ENCODE measurements at regions not wholly inside any gene's neighbourhood (a gene's known extent, or its start where the extent isn't known, plus 50 kb on each side); places are given as distances from the start of the nearest gene placed in this dataset.

DNA sequence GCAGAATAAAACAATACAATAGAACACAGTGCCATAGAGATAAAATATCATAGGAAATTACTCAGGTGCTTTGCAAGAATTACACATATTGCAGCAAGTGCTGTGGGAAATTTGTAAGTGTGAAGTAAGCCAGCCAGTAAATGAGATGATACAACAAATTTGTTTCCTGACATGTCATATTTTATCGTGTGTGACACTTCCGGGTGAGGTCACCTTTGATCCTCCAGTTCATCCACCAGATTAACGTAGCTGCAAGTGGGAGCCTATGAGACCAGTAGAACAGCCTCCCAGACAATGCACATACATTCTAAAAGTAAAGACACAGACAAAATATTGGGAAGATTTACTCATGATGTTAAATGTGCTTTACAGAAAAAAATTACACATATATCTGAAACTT is 72.2 kb downstream of the PRDM9 start:
- no peak overlapping the region for H3K27ac ChIP-seq (ENCODE audit: low read depth, low read length)
- H3K27me3 ChIP-seq (ENCODE audit: control insufficient read depth in 3 of 3, insufficient read depth in 3 of 3, low read length in 3 of 3): no peaks in the 10 kb centered on the region
- no peak overlapping the region for H3K9ac ChIP-seq (ENCODE audit: low read depth in 1 of 3, low read length in 3 of 3)
- no peaks in the 10 kb centered on the region for H3K36me3 ChIP-seq (ENCODE audit: control insufficient read depth in 3 of 3, insufficient read depth in 3 of 3, low read length in 3 of 3)
- H3K4me1 ChIP-seq (ENCODE audit: control insufficient read depth in 3 of 3, insufficient read depth in 3 of 3, low read length in 3 of 3): no peaks in the 10 kb centered on the region
- H3K9me3 ChIP-seq (ENCODE audit: control insufficient read depth in 3 of 3, low read length in 3 of 3): no peaks in the 10 kb centered on the region
- H3K4me3 ChIP-seq (ENCODE audit: low read length in 3 of 3): no peak overlapping the region

DNA sequence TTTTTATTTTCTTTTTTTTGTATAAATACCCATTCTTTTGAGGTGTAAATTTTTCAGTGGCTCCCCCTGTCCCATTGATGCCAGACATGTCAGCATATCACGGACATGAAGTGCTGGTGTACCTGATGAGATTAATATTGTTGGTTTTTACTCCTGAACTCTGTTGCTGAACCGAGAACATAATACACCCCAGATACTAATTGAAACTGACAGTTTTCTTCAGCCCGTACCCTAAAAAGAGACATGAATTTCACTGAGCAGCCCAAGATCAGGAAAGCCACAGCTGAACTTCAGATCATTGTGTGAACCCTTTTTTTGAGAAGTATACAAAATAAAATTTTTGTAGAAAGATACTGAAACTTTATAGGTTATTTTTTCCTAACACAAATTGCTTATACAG is 75.7 kb downstream of the PRDM9 start:
- Histone ChIP-seq H3K4me1 (ENCODE audit: control insufficient read depth in 3 of 3, insufficient read depth in 3 of 3, low read length in 3 of 3) (no peaks in the 10 kb centered on the region), H3K27me3 (ENCODE audit: control insufficient read depth in 3 of 3, insufficient read depth in 3 of 3, low read length in 3 of 3) (no peaks in the 10 kb centered on the region), H3K4me3 (ENCODE audit: low read length in 3 of 3) (no peak overlapping the region), H3K9ac (ENCODE audit: low read depth in 1 of 3, low read length in 3 of 3) (no peak overlapping the region), H3K9me3 (ENCODE audit: control insufficient read depth in 3 of 3, low read length in 3 of 3) (no peaks in the 10 kb centered on the region), H3K36me3 (ENCODE audit: control insufficient read depth in 3 of 3, insufficient read depth in 3 of 3, low read length in 3 of 3) (no peaks in the 10 kb centered on the region), H3K27ac (ENCODE audit: low read depth, low read length) (no peak overlapping the region)

DNA sequence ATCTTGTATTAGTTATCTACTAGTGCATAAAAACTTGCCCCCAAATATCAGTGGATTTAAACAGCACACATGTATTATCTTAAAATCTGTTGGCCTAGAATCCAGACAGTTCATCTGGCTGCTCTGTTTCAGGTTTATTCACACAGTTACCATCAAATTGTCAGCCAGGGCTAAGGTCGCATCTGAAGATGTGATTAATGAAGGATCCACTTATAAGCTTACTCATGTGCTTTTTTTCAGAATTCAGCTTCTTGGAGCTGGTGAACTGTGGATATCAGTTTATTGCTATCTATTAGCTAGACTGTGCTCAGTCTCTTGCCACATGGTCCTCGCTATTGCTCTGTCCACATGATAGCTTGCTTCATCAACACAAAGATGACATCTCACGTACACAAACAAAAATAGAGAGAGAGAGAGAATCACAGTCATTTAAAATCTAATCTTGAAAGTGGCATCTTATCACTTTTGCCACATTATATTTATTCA is 81.5 kb downstream of the PRDM9 start:
- H3K27ac ChIP-seq (ENCODE audit: low read depth, low read length): no peak overlapping the region
- no peaks in the 10 kb centered on the region for H3K36me3 ChIP-seq (ENCODE audit: control insufficient read depth in 3 of 3, insufficient read depth in 3 of 3, low read length in 3 of 3)
- no peak overlapping the region for H3K4me3 ChIP-seq (ENCODE audit: low read length in 3 of 3)
- no peaks in the 10 kb centered on the region for H3K4me1 ChIP-seq (ENCODE audit: control insufficient read depth in 3 of 3, insufficient read depth in 3 of 3, low read length in 3 of 3)
- H3K9me3 ChIP-seq (ENCODE audit: control insufficient read depth in 3 of 3, low read length in 3 of 3): no peaks in the 10 kb centered on the region
- no peak overlapping the region for H3K9ac ChIP-seq (ENCODE audit: low read depth in 1 of 3, low read length in 3 of 3)
- H3K27me3 ChIP-seq (ENCODE audit: control insufficient read depth in 3 of 3, insufficient read depth in 3 of 3, low read length in 3 of 3): no peaks in the 10 kb centered on the region

DNA sequence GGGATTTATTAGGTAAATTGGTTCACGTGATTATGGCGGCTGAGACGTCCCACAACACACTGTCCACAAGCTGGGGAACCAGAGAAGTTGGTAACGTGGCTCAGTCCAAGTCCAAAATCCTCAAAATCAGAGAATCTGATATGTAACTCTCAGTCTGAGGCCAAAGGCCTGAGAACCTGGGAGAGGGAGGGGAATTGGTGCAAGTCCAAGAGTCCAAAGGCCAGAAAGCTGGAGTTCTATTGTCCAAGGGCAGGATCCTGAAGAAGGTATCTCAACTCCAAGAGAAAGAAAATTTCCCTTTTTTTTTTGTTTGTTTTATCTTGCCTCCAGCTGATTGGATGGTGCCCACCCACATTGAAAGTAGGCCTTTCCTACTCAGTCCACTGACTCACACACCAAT is 83.8 kb downstream of the PRDM9 start:
- Histone ChIP-seq H3K4me1 (ENCODE audit: control insufficient read depth in 3 of 3, insufficient read depth in 3 of 3, low read length in 3 of 3) (no peaks in the 10 kb centered on the region), H3K36me3 (ENCODE audit: control insufficient read depth in 3 of 3, insufficient read depth in 3 of 3, low read length in 3 of 3) (no peaks in the 10 kb centered on the region), H3K4me3 (ENCODE audit: low read length in 3 of 3) (no peak overlapping the region), H3K9me3 (ENCODE audit: control insufficient read depth in 3 of 3, low read length in 3 of 3) (no peaks in the 10 kb centered on the region), H3K9ac (ENCODE audit: low read depth in 1 of 3, low read length in 3 of 3) (no peak overlapping the region), H3K27me3 (ENCODE audit: control insufficient read depth in 3 of 3, insufficient read depth in 3 of 3, low read length in 3 of 3) (no peaks in the 10 kb centered on the region), H3K27ac (ENCODE audit: low read depth, low read length) (no peak overlapping the region)

DNA sequence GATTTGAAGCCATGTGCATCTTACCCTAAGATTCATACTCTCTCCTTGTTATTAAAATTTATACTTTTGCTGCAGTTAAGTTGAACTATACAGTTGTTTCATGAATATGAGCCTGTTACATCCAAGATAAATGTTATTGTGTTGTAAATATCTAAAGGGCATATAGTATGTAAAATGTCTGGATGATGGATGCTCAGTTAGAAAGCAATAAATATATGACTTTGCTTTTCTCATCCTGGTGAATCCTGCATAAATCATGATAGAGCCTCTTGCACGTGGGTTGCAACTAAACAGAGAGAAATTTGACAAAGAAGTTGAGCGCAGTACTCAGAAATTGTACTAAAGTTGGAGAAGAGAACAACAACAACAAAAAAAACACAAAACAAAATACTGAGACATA is 99.5 kb downstream of the PRDM9 start:
- Histone ChIP-seq H3K9me3 (ENCODE audit: control insufficient read depth in 3 of 3, low read length in 3 of 3) (no peaks in the 10 kb centered on the region), H3K36me3 (ENCODE audit: control insufficient read depth in 3 of 3, insufficient read depth in 3 of 3, low read length in 3 of 3) (no peaks in the 10 kb centered on the region), H3K4me3 (ENCODE audit: low read length in 3 of 3) (no peak overlapping the region), H3K4me1 (ENCODE audit: control insufficient read depth in 3 of 3, insufficient read depth in 3 of 3, low read length in 3 of 3) (no peaks in the 10 kb centered on the region), H3K9ac (ENCODE audit: low read depth in 1 of 3, low read length in 3 of 3) (no peak overlapping the region), H3K27me3 (ENCODE audit: control insufficient read depth in 3 of 3, insufficient read depth in 3 of 3, low read length in 3 of 3) (no peaks in the 10 kb centered on the region), H3K27ac (ENCODE audit: low read depth, low read length) (no peak overlapping the region)

DNA sequence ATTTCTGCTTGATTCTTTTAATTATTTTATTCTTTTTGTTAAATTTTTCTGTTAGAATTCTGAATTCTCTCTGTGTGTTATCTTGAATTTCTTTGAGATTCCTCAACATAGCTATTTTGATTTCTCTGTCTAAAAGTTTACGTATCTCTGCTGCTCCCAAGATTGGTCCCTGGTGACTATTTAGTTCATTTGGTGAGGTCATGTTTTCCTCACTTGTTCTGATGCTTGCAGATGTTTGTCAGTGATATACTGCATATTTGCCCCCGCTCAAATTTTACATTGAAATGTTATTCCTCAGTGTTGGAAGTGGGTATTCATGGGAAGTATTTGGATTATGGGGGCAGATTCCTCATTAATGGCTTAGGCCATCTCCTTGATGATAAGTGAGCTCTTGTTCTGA is 105.3 kb downstream of the PRDM9 start:
- Histone ChIP-seq H3K4me1 (ENCODE audit: control insufficient read depth in 3 of 3, insufficient read depth in 3 of 3, low read length in 3 of 3) (no peaks in the 10 kb centered on the region), H3K27ac (ENCODE audit: low read depth, low read length) (no peak overlapping the region), H3K4me3 (ENCODE audit: low read length in 3 of 3) (no peak overlapping the region), H3K27me3 (ENCODE audit: control insufficient read depth in 3 of 3, insufficient read depth in 3 of 3, low read length in 3 of 3) (no peaks in the 10 kb centered on the region), H3K9me3 (ENCODE audit: control insufficient read depth in 3 of 3, low read length in 3 of 3) (peaks cover 0 to 2% (median 0%) of the 10 kb centered on the region in 3 donors), H3K36me3 (ENCODE audit: control insufficient read depth in 3 of 3, insufficient read depth in 3 of 3, low read length in 3 of 3) (no peaks in the 10 kb centered on the region), H3K9ac (ENCODE audit: low read depth in 1 of 3, low read length in 3 of 3) (no peak overlapping the region)

DNA sequence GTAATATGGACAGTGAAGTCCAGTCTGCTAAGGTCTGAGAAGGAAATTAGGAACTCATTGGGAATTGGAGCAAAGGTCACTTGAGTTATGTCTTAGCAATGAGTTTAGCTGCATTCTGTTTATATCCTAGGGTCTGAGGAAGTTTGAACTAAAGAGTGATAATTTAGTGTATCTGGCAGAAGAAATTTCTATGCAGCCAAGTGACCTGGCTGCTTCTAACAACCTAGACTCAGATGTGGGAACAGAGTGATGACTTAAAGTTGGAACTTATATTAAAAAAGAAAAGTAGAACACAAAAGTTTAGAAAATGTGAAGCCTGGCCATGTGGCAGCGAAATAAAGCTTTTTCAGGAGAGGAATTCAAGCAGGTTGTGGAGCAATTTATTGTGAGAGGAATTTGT is 106.2 kb downstream of the PRDM9 start:
- H3K4me3 ChIP-seq (ENCODE audit: low read length in 3 of 3): no peak overlapping the region
- H3K9me3 ChIP-seq (ENCODE audit: control insufficient read depth in 3 of 3, low read length in 3 of 3): peaks cover 0 to 2% (median 0%) of the 10 kb centered on the region in 3 donors
- H3K36me3 ChIP-seq (ENCODE audit: control insufficient read depth in 3 of 3, insufficient read depth in 3 of 3, low read length in 3 of 3): no peaks in the 10 kb centered on the region
- H3K9ac ChIP-seq (ENCODE audit: low read depth in 1 of 3, low read length in 3 of 3): no peak overlapping the region
- no peaks in the 10 kb centered on the region for H3K27me3 ChIP-seq (ENCODE audit: control insufficient read depth in 3 of 3, insufficient read depth in 3 of 3, low read length in 3 of 3)
- no peak overlapping the region for H3K27ac ChIP-seq (ENCODE audit: low read depth, low read length)
- H3K4me1 ChIP-seq (ENCODE audit: control insufficient read depth in 3 of 3, insufficient read depth in 3 of 3, low read length in 3 of 3): no peaks in the 10 kb centered on the region

DNA sequence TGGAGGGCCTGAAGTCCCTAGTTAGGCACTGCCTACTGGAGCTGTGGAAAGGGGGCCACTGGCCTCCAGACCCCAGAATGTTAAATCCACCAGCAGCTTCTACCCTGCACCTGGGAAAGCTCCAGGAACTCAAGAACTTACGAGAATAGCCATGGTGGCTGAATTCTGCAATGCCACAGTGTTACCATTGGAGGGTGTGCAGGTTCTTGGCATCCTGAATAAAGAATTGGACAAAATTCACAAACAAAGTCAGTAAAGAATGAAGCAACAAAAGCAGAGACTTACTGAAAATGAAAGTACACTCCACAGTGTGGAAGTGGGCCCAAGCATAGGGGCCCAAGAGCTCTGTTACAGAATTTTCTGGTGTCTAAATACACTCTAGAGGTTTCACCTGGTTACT is 107.0 kb downstream of the PRDM9 start:
- H3K27ac ChIP-seq (ENCODE audit: low read depth, low read length): no peak overlapping the region
- peaks cover 0 to 2% (median 0%) of the 10 kb centered on the region in 3 donors for H3K9me3 ChIP-seq (ENCODE audit: control insufficient read depth in 3 of 3, low read length in 3 of 3)
- no peak overlapping the region for H3K4me3 ChIP-seq (ENCODE audit: low read length in 3 of 3)
- no peaks in the 10 kb centered on the region for H3K36me3 ChIP-seq (ENCODE audit: control insufficient read depth in 3 of 3, insufficient read depth in 3 of 3, low read length in 3 of 3)
- no peak overlapping the region for H3K9ac ChIP-seq (ENCODE audit: low read depth in 1 of 3, low read length in 3 of 3)
- no peaks in the 10 kb centered on the region for H3K4me1 ChIP-seq (ENCODE audit: control insufficient read depth in 3 of 3, insufficient read depth in 3 of 3, low read length in 3 of 3)
- H3K27me3 ChIP-seq (ENCODE audit: control insufficient read depth in 3 of 3, insufficient read depth in 3 of 3, low read length in 3 of 3): no peaks in the 10 kb centered on the region

DNA sequence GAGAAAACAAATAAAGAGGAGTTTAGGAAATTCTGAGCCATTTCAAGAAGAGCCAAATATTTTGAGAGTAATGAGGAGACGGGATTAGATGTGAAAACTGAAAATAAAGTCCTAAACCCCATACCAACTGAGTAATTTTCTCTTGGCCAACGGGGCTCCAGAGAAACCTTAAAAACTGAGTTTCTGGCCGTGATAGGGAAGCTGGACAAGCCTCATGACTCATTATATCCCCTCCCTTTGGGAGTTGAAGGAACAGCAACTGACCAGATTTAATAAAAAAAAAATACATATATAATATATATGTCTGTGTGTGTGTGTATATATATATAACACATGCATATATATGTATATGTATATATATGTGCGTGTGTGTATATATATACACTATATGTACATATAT is 119.6 kb downstream of the PRDM9 start:
- Histone ChIP-seq H3K4me1 (ENCODE audit: control insufficient read depth in 3 of 3, insufficient read depth in 3 of 3, low read length in 3 of 3) (no peaks in the 10 kb centered on the region), H3K27ac (ENCODE audit: low read depth, low read length) (no peak overlapping the region), H3K9me3 (ENCODE audit: control insufficient read depth in 3 of 3, low read length in 3 of 3) (no peaks in the 10 kb centered on the region), H3K9ac (ENCODE audit: low read depth in 1 of 3, low read length in 3 of 3) (no peak overlapping the region), H3K36me3 (ENCODE audit: control insufficient read depth in 3 of 3, insufficient read depth in 3 of 3, low read length in 3 of 3) (no peaks in the 10 kb centered on the region), H3K4me3 (ENCODE audit: low read length in 3 of 3) (no peak overlapping the region), H3K27me3 (ENCODE audit: control insufficient read depth in 3 of 3, insufficient read depth in 3 of 3, low read length in 3 of 3) (no peaks in the 10 kb centered on the region)

DNA sequence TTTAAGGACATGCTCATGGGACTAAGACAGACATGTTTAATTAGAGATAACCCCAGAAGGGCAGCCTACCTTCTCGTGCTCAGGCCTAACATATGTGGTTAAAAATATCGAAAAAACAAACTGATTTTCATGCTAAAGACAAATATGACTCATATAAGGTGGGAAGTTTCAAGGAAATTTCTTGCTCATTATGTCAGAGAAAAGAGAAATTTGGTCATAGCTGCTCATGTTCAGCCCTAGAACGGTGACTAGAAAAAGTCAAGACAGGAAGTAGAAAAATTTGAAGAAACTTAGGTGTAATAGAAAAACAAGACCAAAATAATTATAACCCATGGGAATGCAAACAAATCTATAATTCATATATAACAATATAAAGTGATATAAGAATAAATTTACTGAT is 120.6 kb downstream of the PRDM9 start:
- Histone ChIP-seq H3K9me3 (ENCODE audit: control insufficient read depth in 3 of 3, low read length in 3 of 3) (no peaks in the 10 kb centered on the region), H3K9ac (ENCODE audit: low read depth in 1 of 3, low read length in 3 of 3) (no peak overlapping the region), H3K36me3 (ENCODE audit: control insufficient read depth in 3 of 3, insufficient read depth in 3 of 3, low read length in 3 of 3) (no peaks in the 10 kb centered on the region), H3K27ac (ENCODE audit: low read depth, low read length) (no peak overlapping the region), H3K27me3 (ENCODE audit: control insufficient read depth in 3 of 3, insufficient read depth in 3 of 3, low read length in 3 of 3) (no peaks in the 10 kb centered on the region), H3K4me1 (ENCODE audit: control insufficient read depth in 3 of 3, insufficient read depth in 3 of 3, low read length in 3 of 3) (no peaks in the 10 kb centered on the region), H3K4me3 (ENCODE audit: low read length in 3 of 3) (no peak overlapping the region)

DNA sequence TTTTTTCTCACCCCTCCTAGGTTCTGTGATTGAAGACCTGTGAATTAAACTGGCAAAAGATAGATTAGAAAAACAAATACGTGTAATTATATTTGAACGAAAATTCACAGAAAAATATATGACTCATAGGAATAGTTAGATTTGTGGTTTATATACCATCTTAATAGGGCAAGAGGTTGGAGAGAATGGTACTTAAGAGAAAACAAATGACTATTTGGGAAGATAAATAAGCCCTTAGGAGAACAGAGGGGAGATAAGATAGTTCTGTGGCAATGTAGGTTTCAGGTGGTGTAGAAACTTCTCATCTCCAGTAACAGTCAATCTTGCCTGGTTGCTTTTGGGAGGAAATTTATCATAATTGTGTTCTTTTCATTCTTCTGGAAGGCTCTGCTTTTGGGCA is 122.0 kb downstream of the PRDM9 start:
- Histone ChIP-seq H3K9ac (ENCODE audit: low read depth in 1 of 3, low read length in 3 of 3) (no peak overlapping the region), H3K36me3 (ENCODE audit: control insufficient read depth in 3 of 3, insufficient read depth in 3 of 3, low read length in 3 of 3) (no peaks in the 10 kb centered on the region), H3K9me3 (ENCODE audit: control insufficient read depth in 3 of 3, low read length in 3 of 3) (no peaks in the 10 kb centered on the region), H3K4me3 (ENCODE audit: low read length in 3 of 3) (no peak overlapping the region), H3K27ac (ENCODE audit: low read depth, low read length) (no peak overlapping the region), H3K4me1 (ENCODE audit: control insufficient read depth in 3 of 3, insufficient read depth in 3 of 3, low read length in 3 of 3) (no peaks in the 10 kb centered on the region), H3K27me3 (ENCODE audit: control insufficient read depth in 3 of 3, insufficient read depth in 3 of 3, low read length in 3 of 3) (no peaks in the 10 kb centered on the region)
